ENCODE measurements at regions not wholly inside any gene's neighbourhood (a gene's known extent, or its start where the extent isn't known, plus 50 kb on each side); places are given as distances from the start of the nearest gene placed in this dataset.

DNA sequence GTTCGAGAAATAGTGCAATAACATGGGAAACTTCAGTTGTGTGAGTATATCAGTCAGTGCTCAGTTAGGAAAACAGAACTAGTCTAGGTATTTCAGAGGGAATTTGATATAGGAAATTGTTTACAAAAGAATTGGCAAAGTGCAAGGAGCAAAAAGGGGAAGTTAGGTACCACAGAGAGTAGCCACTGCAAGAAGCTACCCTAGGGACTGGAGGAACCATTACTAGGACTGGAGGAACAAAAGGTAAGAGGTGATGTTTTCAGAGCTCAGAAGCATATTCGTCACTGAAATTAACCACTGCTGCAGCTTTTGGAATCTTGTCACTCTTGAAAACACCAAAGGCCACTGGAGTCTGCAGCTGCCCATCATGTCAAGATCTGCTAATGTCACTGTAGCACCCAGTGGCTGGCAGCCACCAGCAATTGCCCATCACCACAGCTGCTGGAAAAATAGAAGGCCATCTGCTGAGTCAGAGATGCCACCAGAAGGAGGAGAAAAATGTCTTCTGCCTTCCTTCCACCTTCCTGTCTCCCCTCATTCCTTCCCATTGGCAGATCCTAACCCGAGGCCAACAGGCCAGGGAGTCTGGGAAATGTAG lies 160.6 kb upstream of the RPS6KA3 start:
- Histone ChIP-seq H3K4me3 (ENCODE audit: low read length, poor library complexity, severe bottlenecking) (no peak overlapping the region), H2AFZ (ENCODE audit: low read length) (peak overlapping the region; percentile 71; the same call in 1 of the 2 replicates), H3K4me2 (ENCODE audit: low read depth, low read length, poor library complexity, severe bottlenecking) (no peak overlapping the region), H3F3A (ENCODE audit: low read depth) (no peaks in the 10 kb centered on the region), H3K36me3 (ENCODE audit: insufficient read depth, low read length) (no peaks in the 10 kb centered on the region), H3K79me2 (ENCODE audit: insufficient read depth, low read length) (no peaks in the 10 kb centered on the region), H3K27me3 (ENCODE audit: insufficient read depth, low read length, poor library complexity, severe bottlenecking) (no peaks in the 10 kb centered on the region), H3K9ac (ENCODE audit: low read depth, low read length, poor library complexity, severe bottlenecking) (no peak overlapping the region), H4K20me1 (ENCODE audit: insufficient read depth, low read length, poor library complexity, severe bottlenecking) (no peaks in the 10 kb centered on the region), H3K9me3 (ENCODE audit: insufficient read depth, low read depth, low read length) (no peaks in the 10 kb centered on the region), H3K4me1 (ENCODE audit: insufficient read depth, low read length, poor library complexity, severe bottlenecking) (peaks cover 17% of the 10 kb centered on the region), H3K9me2 (replicated peaks; ENCODE audit: low read depth, low read length) (no peaks in the 10 kb centered on the region)
- no peak for TF ChIP-seq EZH2phosphoT487 (IDR thresholded peaks at IDR 0.05; ENCODE audit: borderline replicate concordance)
- TF ChIP-seq, protein P1, sequence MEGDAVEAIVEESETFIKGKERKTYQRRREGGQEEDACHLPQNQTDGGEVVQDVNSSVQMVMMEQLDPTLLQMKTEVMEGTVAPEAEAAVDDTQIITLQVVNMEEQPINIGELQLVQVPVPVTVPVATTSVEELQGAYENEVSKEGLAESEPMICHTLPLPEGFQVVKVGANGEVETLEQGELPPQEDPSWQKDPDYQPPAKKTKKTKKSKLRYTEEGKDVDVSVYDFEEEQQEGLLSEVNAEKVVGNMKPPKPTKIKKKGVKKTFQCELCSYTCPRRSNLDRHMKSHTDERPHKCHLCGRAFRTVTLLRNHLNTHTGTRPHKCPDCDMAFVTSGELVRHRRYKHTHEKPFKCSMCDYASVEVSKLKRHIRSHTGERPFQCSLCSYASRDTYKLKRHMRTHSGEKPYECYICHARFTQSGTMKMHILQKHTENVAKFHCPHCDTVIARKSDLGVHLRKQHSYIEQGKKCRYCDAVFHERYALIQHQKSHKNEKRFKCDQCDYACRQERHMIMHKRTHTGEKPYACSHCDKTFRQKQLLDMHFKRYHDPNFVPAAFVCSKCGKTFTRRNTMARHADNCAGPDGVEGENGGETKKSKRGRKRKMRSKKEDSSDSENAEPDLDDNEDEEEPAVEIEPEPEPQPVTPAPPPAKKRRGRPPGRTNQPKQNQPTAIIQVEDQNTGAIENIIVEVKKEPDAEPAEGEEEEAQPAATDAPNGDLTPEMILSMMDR (conservative IDR thresholded peaks at IDR 0.05; ENCODE audit: low read length): no peak

DNA sequence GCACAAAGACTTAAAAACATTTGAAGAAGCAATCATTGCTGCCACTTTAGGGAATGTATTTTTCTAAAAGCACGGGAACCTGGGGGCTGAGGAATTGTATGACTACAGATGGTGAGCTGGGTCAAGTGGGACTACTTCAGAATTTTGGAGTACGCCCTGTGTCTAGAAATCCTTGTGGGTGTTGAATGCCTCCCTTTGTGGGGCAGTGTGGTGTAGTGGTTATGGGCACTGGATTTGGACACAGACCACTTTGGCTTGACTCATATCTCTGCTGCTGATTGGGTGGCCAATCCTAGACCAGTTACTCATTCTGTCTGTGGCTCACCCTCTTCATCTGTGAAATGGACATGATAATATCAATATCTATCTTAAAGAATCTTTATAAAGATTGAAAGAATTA lies 155.0 kb upstream of the RPS6KA3 start:
- no peaks in the 10 kb centered on the region for H4K20me1 ChIP-seq (ENCODE audit: insufficient read depth, low read length, poor library complexity, severe bottlenecking)
- H3K9ac ChIP-seq (ENCODE audit: low read depth, low read length, poor library complexity, severe bottlenecking): no peak overlapping the region
- H3K27me3 ChIP-seq (ENCODE audit: insufficient read depth, low read length, poor library complexity, severe bottlenecking): no peaks in the 10 kb centered on the region
- H3F3A ChIP-seq (ENCODE audit: low read depth): peaks cover 2% of the 10 kb centered on the region; the same call in 1 of the 2 replicates
- no peaks in the 10 kb centered on the region for H3K9me2 ChIP-seq (replicated peaks; ENCODE audit: low read depth, low read length)
- H3K4me2 ChIP-seq (ENCODE audit: low read depth, low read length, poor library complexity, severe bottlenecking): peak overlapping the region; percentile 27
- no peaks in the 10 kb centered on the region for H3K79me2 ChIP-seq (ENCODE audit: insufficient read depth, low read length)
- H3K9me3 ChIP-seq (ENCODE audit: insufficient read depth, low read depth, low read length): no peaks in the 10 kb centered on the region
- no peak for TF ChIP-seq EZH2phosphoT487 (IDR thresholded peaks at IDR 0.05; ENCODE audit: borderline replicate concordance)
- TF ChIP-seq, protein P1 (conservative IDR thresholded peaks at IDR 0.05; ENCODE audit: low read length): no peak
- no peaks in the 10 kb centered on the region for H3K36me3 ChIP-seq (ENCODE audit: insufficient read depth, low read length)
- 0 out of 2 replicates have a peak overlapping the region, but pooled peaks have one; percentile 27 for H2AFZ ChIP-seq (ENCODE audit: low read length)
- H3K4me3 ChIP-seq (ENCODE audit: low read length, poor library complexity, severe bottlenecking): no peak overlapping the region
- peaks cover 42% of the 10 kb centered on the region for H3K4me1 ChIP-seq (ENCODE audit: insufficient read depth, low read length, poor library complexity, severe bottlenecking)

DNA sequence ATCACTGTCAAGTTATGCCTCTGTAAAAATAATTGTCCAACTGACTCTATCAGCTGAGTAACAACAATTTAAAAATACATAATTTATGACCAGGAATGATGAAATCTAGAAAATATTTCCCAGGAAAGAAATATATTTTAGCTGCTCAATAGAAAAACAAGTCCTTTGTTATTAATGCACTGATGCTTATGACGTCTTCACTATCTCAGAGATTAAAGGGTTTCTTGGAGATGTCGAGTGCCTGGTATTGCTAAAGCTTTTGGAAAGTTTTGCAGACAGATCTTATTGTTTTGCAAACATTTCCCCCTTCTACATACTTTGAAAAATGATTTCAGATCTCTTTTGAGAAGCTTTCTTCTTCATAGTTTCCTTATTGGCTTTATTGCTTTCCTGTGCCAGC lies 154.6 kb upstream of the RPS6KA3 start:
- Histone ChIP-seq H3K9me2 (replicated peaks; ENCODE audit: low read depth, low read length) (no peaks in the 10 kb centered on the region), H2AFZ (ENCODE audit: low read length) (0 out of 2 replicates have a peak overlapping the region, but pooled peaks have one; percentile 27), H3K9me3 (ENCODE audit: insufficient read depth, low read depth, low read length) (no peaks in the 10 kb centered on the region), H4K20me1 (ENCODE audit: insufficient read depth, low read length, poor library complexity, severe bottlenecking) (no peaks in the 10 kb centered on the region), H3K27me3 (ENCODE audit: insufficient read depth, low read length, poor library complexity, severe bottlenecking) (no peaks in the 10 kb centered on the region), H3K4me1 (ENCODE audit: insufficient read depth, low read length, poor library complexity, severe bottlenecking) (peaks cover 42% of the 10 kb centered on the region), H3K79me2 (ENCODE audit: insufficient read depth, low read length) (no peaks in the 10 kb centered on the region), H3F3A (ENCODE audit: low read depth) (peaks cover 2% of the 10 kb centered on the region; the same call in 1 of the 2 replicates), H3K4me3 (ENCODE audit: low read length, poor library complexity, severe bottlenecking) (no peak overlapping the region), H3K4me2 (ENCODE audit: low read depth, low read length, poor library complexity, severe bottlenecking) (peak overlapping the region; percentile 27), H3K36me3 (ENCODE audit: insufficient read depth, low read length) (no peaks in the 10 kb centered on the region), H3K9ac (ENCODE audit: low read depth, low read length, poor library complexity, severe bottlenecking) (no peak overlapping the region)
- TF ChIP-seq, protein P1 (conservative IDR thresholded peaks at IDR 0.05; ENCODE audit: low read length): no peak
- no peak for TF ChIP-seq EZH2phosphoT487 (IDR thresholded peaks at IDR 0.05; ENCODE audit: borderline replicate concordance)
